CD4-positive, alpha-beta memory T cell (primary cell): ENCODE measurements at regions not wholly inside any gene's neighbourhood (a gene's known extent, or its start where the extent isn't known, plus 50 kb on each side); places are given as distances from the start of the nearest gene placed in this dataset.

Source experiments
- CTCF ChIA-PET: fragments of 350-600 bp; sonication (Branson Sonifier 250); formaldehyde crosslinking; loops from one replicate; lab custom pipeline; 2021; ENCODE audit warnings: inconsistent platforms; ENCODE audit not compliant: partially characterized antibody; lab: Charles Lee
- POLR2A ChIA-PET: fragments of 350-600 bp; sonication (Branson Sonifier 250); formaldehyde crosslinking; loops from one replicate; lab custom pipeline; 2021; ENCODE audit not compliant: partially characterized antibody; lab: Charles Lee
- DNase-seq, 5 donors: peaks; one replicate each; pipeline versions ENCODE4 v3.0.0 to v3.0.0-alpha.2; 2020 to 2022; ENCODE audit warnings: mixed read lengths in 1 of 5
- H3K27ac ChIP-seq: one replicate; pipeline ENCODE4 v1.7.0; 2013; ENCODE audit warnings: low read depth, low read length
- H3K27me3 ChIP-seq: 2 replicates; pipeline ENCODE4 v1.7.0; 2013; ENCODE audit warnings: mild to moderate bottlenecking, low read length, moderate library complexity; ENCODE audit not compliant: insufficient read depth
- H3K36me3 ChIP-seq: 2 replicates; pipeline ENCODE4 v1.7.0; 2013; ENCODE audit warnings: mild to moderate bottlenecking, low read length, moderate library complexity; ENCODE audit not compliant: insufficient read depth
- H3K4me1 ChIP-seq: 2 replicates; pipeline ENCODE4 v1.7.0; 2013; ENCODE audit warnings: mild to moderate bottlenecking, low read length, moderate library complexity; ENCODE audit not compliant: insufficient read depth
- H3K4me3 ChIP-seq, 2 donors: one replicate each; pipeline ENCODE4 v1.7.0; 2013; ENCODE audit warnings: low read length in 2 of 2, mild to moderate bottlenecking in 1 of 2
- H3K9me3 ChIP-seq, 2 donors: one replicate each; pipeline ENCODE4 v1.7.0; 2013; ENCODE audit warnings: low read length in 2 of 2, control low read depth in 1 of 2; ENCODE audit not compliant: control insufficient read depth in 1 of 2
- H3K27ac Mint-ChIP-seq, 7 donors: one replicate each; pipeline ENCODE4 v1.8.0; 2020 to 2021; ENCODE audit warnings: mixed read lengths in 7 of 7, mild to moderate bottlenecking in 6 of 7, inconsistent platforms in 3 of 7, moderate library complexity in 3 of 7
- H3K27me3 Mint-ChIP-seq, 2 donors: one replicate each; pipeline ENCODE4 v1.8.0; 2020 to 2021; ENCODE audit warnings: mixed read lengths in 2 of 2
- H3K36me3 Mint-ChIP-seq, 2 donors: one replicate each; pipeline ENCODE4 v1.8.0; 2020 to 2021; ENCODE audit warnings: mixed read lengths in 2 of 2, inconsistent platforms in 1 of 2, mild to moderate bottlenecking in 1 of 2
- H3K4me1 Mint-ChIP-seq, 4 donors: one replicate each; pipeline ENCODE4 v1.8.0; 2020 to 2021; ENCODE audit warnings: mixed read lengths in 4 of 4, mild to moderate bottlenecking in 1 of 4
- H3K4me3 Mint-ChIP-seq, 8 donors: one replicate each; pipeline ENCODE4 v1.8.0; 2020 to 2021; ENCODE audit warnings: mixed read lengths in 8 of 8, mild to moderate bottlenecking in 7 of 8, moderate library complexity in 6 of 8, inconsistent platforms in 3 of 8
- H3K9me3 Mint-ChIP-seq, 8 donors: one replicate each; pipeline ENCODE4 v1.8.0; 2020 to 2021; ENCODE audit warnings: mixed read lengths in 8 of 8, mild to moderate bottlenecking in 5 of 8, inconsistent platforms in 3 of 8, moderate library complexity in 1 of 8
- intact Hi-C: fragments of 100-400 bp; cut with micrococcal nuclease; formaldehyde crosslinking; loops from one replicate; pipeline ENCODE4 v1.15.1; 2023

GRCh38 chr2:128742467-128742866 is 423.8 kb upstream of the HS6ST1 start:
- Histone ChIP-seq H3K9me3 (no peaks in the 10 kb centered on the region), H3K4me1 (no peaks in the 10 kb centered on the region), H3K4me3 (no peak overlapping the region), H3K36me3 (no peaks in the 10 kb centered on the region), H3K27me3 (no peaks in the 10 kb centered on the region), H3K27ac (no peak overlapping the region)
- Mint-ChIP-seq H3K4me3 (no peak overlapping the region), H3K27me3 (peaks cover 2 to 5% of the 10 kb centered on the region in 2 donors), H3K36me3 (no peaks in the 10 kb centered on the region), H3K9me3 (no peaks in the 10 kb centered on the region), H3K4me1 (peaks cover 0 to 4% (median 0%) of the 10 kb centered on the region in 4 donors), H3K27ac (no peak overlapping the region)
- ChIA-PET POLR2A (no interaction called here), CTCF (no interaction called here)
- intact Hi-C loops: no loop called here
- no peak for DNase-seq

GRCh38 chr2:128745946-128746345 is 427.3 kb upstream of the HS6ST1 start:
- POLR2A ChIA-PET: no interaction called here
- Mint-ChIP-seq H3K4me1 (no peaks in the 10 kb centered on the region), H3K27ac (no peak overlapping the region), H3K4me3 (no peak overlapping the region), H3K9me3 (no peaks in the 10 kb centered on the region), H3K27me3 (peaks cover 0 to 5% of the 10 kb centered on the region in 2 donors), H3K36me3 (no peaks in the 10 kb centered on the region)
- H3K27ac ChIP-seq: no peak overlapping the region
- no peak overlapping the region for H3K4me3 ChIP-seq
- CTCF ChIA-PET: no interaction called here
- no peaks in the 10 kb centered on the region for H3K36me3 ChIP-seq
- H3K4me1 ChIP-seq: no peaks in the 10 kb centered on the region
- no peaks in the 10 kb centered on the region for H3K27me3 ChIP-seq
- intact Hi-C loops: no loop called here
- DNase-seq: no peak
- H3K9me3 ChIP-seq: no peaks in the 10 kb centered on the region

GRCh38 chr2:128746356-128746755 is 427.7 kb upstream of the HS6ST1 start:
- no peaks in the 10 kb centered on the region for H3K36me3 ChIP-seq
- CTCF ChIA-PET: no interaction called here
- Mint-ChIP-seq H3K4me3 (no peak overlapping the region), H3K36me3 (no peaks in the 10 kb centered on the region), H3K27me3 (peaks cover 0 to 5% of the 10 kb centered on the region in 2 donors), H3K27ac (no peak overlapping the region), H3K4me1 (no peaks in the 10 kb centered on the region), H3K9me3 (no peaks in the 10 kb centered on the region)
- POLR2A ChIA-PET: no interaction called here
- DNase-seq: no peak
- intact Hi-C loops: no loop called here
- H3K9me3 ChIP-seq: no peaks in the 10 kb centered on the region
- no peaks in the 10 kb centered on the region for H3K27me3 ChIP-seq
- no peak overlapping the region for H3K27ac ChIP-seq
- H3K4me3 ChIP-seq: no peak overlapping the region
- no peaks in the 10 kb centered on the region for H3K4me1 ChIP-seq

GRCh38 chr2:128748336-128748735 is 429.7 kb upstream of the HS6ST1 start:
- H3K27me3 ChIP-seq: no peaks in the 10 kb centered on the region
- H3K4me3 ChIP-seq: no peak overlapping the region
- Mint-ChIP-seq H3K4me3 (peak overlapping the region in 1 of 8 donors; percentile 1), H3K4me1 (no peaks in the 10 kb centered on the region), H3K9me3 (peaks cover 0 to 5% (median 0%) of the 10 kb centered on the region in 8 donors), H3K27ac (no peak overlapping the region), H3K36me3 (no peaks in the 10 kb centered on the region), H3K27me3 (peaks cover 0 to 10% of the 10 kb centered on the region in 2 donors)
- H3K27ac ChIP-seq: no peak overlapping the region
- POLR2A ChIA-PET: no interaction called here
- CTCF ChIA-PET: no interaction called here
- H3K4me1 ChIP-seq: no peaks in the 10 kb centered on the region
- no peaks in the 10 kb centered on the region for H3K36me3 ChIP-seq
- intact Hi-C loops: no loop called here
- no peaks in the 10 kb centered on the region for H3K9me3 ChIP-seq
- DNase-seq: no peak

- peaks cover 4 to 10% of the 10 kb centered on the region in 2 donors for H3K27me3 Mint-ChIP-seq
- H3K4me3 Mint-ChIP-seq: no peak overlapping the region
- no peak overlapping the region for H3K27ac Mint-ChIP-seq
- no peaks in the 10 kb centered on the region for H3K9me3 ChIP-seq
- H3K36me3 Mint-ChIP-seq: no peaks in the 10 kb centered on the region
- DNase-seq: no peak
- ChIA-PET POLR2A (no interaction called here), CTCF (interaction anchor here (1.4 to 2.8 kb wide), 2 partner anchors 10 to 13 kb away, joined by 4 to 9 read pairs; no protein-coding TSS in a partner anchor)
- H3K36me3 ChIP-seq: no peaks in the 10 kb centered on the region
- no peaks in the 10 kb centered on the region for H3K4me1 ChIP-seq
- H3K27ac ChIP-seq: no peak overlapping the region
- peaks cover 0 to 2% (median under 1%) of the 10 kb centered on the region in 4 donors for H3K4me1 Mint-ChIP-seq
- peaks cover 0 to 5% (median 0%) of the 10 kb centered on the region in 8 donors for H3K9me3 Mint-ChIP-seq
- H3K27me3 ChIP-seq: no peaks in the 10 kb centered on the region
- H3K4me3 ChIP-seq: no peak overlapping the region
- intact Hi-C loops: no loop called here
Observed at GRCh38 chr2:128748835-128749605, 430.4 kb upstream of the HS6ST1 start.

GRCh38 chr2:128750328-128751165 is 431.9 kb upstream of the HS6ST1 start:
- Histone ChIP-seq H3K27ac (no peak overlapping the region), H3K9me3 (no peaks in the 10 kb centered on the region), H3K4me1 (no peaks in the 10 kb centered on the region), H3K27me3 (no peaks in the 10 kb centered on the region), H3K4me3 (no peak overlapping the region), H3K36me3 (no peaks in the 10 kb centered on the region)
- Mint-ChIP-seq H3K9me3 (peaks cover 0 to 5% (median 0%) of the 10 kb centered on the region in 8 donors), H3K4me1 (peaks cover 0 to 6% (median 1%) of the 10 kb centered on the region in 4 donors), H3K36me3 (no peaks in the 10 kb centered on the region), H3K27me3 (peaks cover 8% of the 10 kb centered on the region in 2 donors), H3K27ac (no peak overlapping the region), H3K4me3 (no peak overlapping the region)
- POLR2A ChIA-PET: no interaction called here
- CTCF ChIA-PET: interaction anchor here (1.4 to 2.8 kb wide), 2 partner anchors 12 to 14 kb away, joined by 4 to 9 read pairs; no protein-coding TSS in a partner anchor
- no peak for DNase-seq
- intact Hi-C loops: no loop called here

GRCh38 chr2:128751746-128752145 is 433.1 kb upstream of the HS6ST1 start:
- Histone ChIP-seq H3K9me3 (no peaks in the 10 kb centered on the region), H3K27ac (no peak overlapping the region), H3K27me3 (no peaks in the 10 kb centered on the region), H3K36me3 (no peaks in the 10 kb centered on the region), H3K4me3 (no peak overlapping the region), H3K4me1 (no peaks in the 10 kb centered on the region)
- Mint-ChIP-seq H3K27ac (no peak overlapping the region), H3K36me3 (no peaks in the 10 kb centered on the region), H3K27me3 (peaks cover 6 to 8% of the 10 kb centered on the region in 2 donors), H3K4me1 (peaks cover 0 to 6% (median 1%) of the 10 kb centered on the region in 4 donors), H3K4me3 (no peak overlapping the region), H3K9me3 (peaks cover 0 to 5% (median 0%) of the 10 kb centered on the region in 8 donors)
- CTCF ChIA-PET: interaction anchor here (2.8 kb wide), 1 partner anchor 13 kb away, joined by 9 read pairs; no protein-coding TSS in a partner anchor
- DNase-seq: no peak
- POLR2A ChIA-PET: no interaction called here
- intact Hi-C loops: no loop called here
